ENCODE measurements at regions not wholly inside any gene's neighbourhood (a gene's known extent, or its start where the extent isn't known, plus 50 kb on each side); places are given as distances from the start of the nearest gene placed in this dataset.

DNA sequence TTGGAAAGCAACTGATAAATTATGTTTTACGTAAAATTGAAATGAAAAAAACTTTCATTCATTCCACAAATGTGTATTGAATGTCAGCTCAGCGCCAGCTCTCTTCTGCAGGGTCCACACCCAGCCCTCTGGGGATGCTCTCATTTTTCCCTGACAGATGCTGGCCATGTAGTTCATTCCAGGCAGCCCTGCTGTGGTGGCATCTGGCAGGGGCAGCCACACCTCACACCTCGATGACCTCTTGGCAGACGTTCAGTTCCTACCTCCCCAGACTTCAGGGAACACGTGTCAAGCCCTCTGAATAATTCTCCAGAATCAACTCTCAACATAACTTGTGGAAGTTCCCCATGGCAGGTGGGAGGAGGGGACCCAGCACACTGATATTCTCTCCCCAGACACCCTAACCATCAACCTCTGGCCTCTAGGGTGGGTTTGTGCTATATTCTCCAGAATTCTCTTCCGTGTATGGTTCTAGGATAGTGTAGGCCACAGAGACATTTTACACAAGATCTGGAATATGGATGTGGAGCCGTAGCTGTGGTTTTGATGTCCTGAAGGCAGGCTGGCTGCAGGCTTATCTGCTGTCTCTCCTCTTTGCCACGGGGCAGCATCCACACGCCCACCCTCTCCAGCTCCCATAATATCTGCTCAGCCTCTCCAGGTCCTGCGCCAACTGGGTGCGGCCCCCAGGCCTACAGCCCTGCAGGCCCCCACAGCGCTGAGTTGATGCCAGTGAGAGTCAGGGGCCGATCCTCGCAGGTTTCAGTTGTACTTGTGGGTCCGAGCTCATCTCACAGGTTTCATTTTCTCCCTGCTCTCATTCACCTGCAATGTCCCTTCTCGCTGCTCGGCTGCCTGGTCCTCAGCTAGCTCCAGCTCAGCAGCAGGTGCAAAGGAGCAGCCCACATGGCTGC lies 175.8 kb upstream of the ARID1B start:
- Histone ChIP-seq H3K4me3 (no peak overlapping the region), H3K9me2 (ENCODE audit: insufficient read depth) (no peaks in the 10 kb centered on the region), H3F3A (ENCODE audit: insufficient read depth) (no peaks in the 10 kb centered on the region), H3K9me3 (ENCODE audit: low read depth) (no peaks in the 10 kb centered on the region), H3K27ac (no peak overlapping the region), H3K4me1 (ENCODE audit: insufficient read depth) (no peaks in the 10 kb centered on the region), H2AFZ (no peak overlapping the region), H3K9ac (no peak overlapping the region), H3K36me3 (ENCODE audit: low read depth) (no peaks in the 10 kb centered on the region), H3K79me2 (ENCODE audit: insufficient read depth) (no peaks in the 10 kb centered on the region), H3K27me3 (replicated peaks; ENCODE audit: insufficient read depth) (0 out of 2 replicates have a peak, but pooled peaks cover 6% of the 10 kb centered on the region), H4K20me1 (ENCODE audit: insufficient read depth) (no peaks in the 10 kb centered on the region), H3K4me2 (ENCODE audit: unreplicated experiment) (no peak overlapping the region)
- in situ Hi-C loops (cut with MboI) = no loop called here
- no peak for DNase-seq
- TF ChIP-seq EZH2 (IDR thresholded peaks at IDR 0.05; ENCODE audit: insufficient read depth, poor library complexity, severe bottlenecking) = no peak
- WGBS, 2 experiments (ENCODE audit: low coverage in 1 of 2, low lambda C conversion rate in 2 of 2, missing lambda C conversion rate in 2 of 2) = 46 to 56% methylated on average over 17 of the region's 17 CpGs

DNA sequence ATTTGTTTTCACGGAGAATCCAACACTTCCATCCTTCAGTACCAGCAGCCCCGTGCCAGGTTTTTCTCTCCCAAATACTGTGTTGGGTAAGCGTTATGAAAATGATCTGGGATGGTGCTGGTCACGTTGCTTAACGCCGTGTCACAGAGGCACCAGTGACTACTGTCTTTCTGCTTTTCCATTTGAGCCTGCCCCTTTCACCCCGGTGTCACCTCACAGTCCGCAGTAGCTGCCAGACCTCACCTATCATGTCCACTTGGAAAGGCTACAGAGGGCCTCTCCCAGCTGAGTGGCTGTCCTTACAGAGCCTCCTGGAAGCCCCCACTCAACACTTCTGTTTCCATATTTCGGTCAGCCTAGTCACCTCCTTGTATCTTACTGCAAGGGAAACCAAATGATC lies 176.5 kb upstream of the ARID1B start:
- Histone ChIP-seq H3K4me3 (no peak overlapping the region), H3K79me2 (ENCODE audit: insufficient read depth) (no peaks in the 10 kb centered on the region), H2AFZ (no peak overlapping the region; the same call in 1 of the 2 replicates), H3K4me2 (ENCODE audit: unreplicated experiment) (no peak overlapping the region), H4K20me1 (ENCODE audit: insufficient read depth) (no peaks in the 10 kb centered on the region), H3K27me3 (replicated peaks; ENCODE audit: insufficient read depth) (0 out of 2 replicates have a peak, but pooled peaks cover 6% of the 10 kb centered on the region), H3K9me2 (ENCODE audit: insufficient read depth) (no peaks in the 10 kb centered on the region), H3K27ac (no peak overlapping the region), H3K4me1 (ENCODE audit: insufficient read depth) (no peaks in the 10 kb centered on the region), H3F3A (ENCODE audit: insufficient read depth) (no peaks in the 10 kb centered on the region), H3K9ac (no peak overlapping the region), H3K9me3 (ENCODE audit: low read depth) (no peaks in the 10 kb centered on the region), H3K36me3 (ENCODE audit: low read depth) (no peaks in the 10 kb centered on the region)
- 20 to 24% methylated on average over 9 of the region's 9 CpGs for WGBS, 2 experiments (ENCODE audit: low coverage in 1 of 2, low lambda C conversion rate in 2 of 2, missing lambda C conversion rate in 2 of 2)
- in situ Hi-C loops (cut with MboI) = no loop called here
- TF ChIP-seq EZH2 (IDR thresholded peaks at IDR 0.05; ENCODE audit: insufficient read depth, poor library complexity, severe bottlenecking) = no peak
- TF ChIP-seq EZH2phosphoT487 (IDR thresholded peaks at IDR 0.05; ENCODE audit: insufficient read depth, low read depth) = no peak
- no peak for DNase-seq

DNA sequence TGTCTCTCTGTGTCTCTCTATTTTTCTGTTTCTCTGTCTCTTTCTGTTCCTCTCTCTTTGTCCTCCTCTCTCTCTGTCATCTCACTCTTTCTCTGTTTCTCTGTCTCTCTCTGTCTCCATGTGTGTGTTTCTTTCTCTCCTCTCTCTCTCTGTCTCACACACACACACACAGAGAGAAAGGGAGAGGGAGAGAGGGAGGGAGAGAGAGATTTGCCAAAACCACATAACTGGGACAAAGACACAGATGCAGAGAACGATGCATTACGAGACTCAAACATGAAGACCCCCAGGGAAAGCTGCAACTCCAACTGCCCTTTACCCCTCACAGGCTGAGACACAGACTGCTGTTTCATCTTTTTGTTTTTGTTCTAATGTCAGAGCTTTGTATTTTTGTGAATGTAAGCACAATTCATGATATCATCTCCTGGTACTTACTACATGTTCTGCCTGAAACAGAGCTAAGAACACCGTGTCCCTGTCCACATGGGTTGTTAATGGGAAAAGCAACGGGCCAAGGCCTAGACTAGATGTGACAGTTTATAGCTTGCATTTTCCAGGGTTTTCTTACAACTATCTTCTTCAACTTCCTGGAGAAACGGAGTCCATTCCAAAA lies 177.1 kb upstream of the ARID1B start:
- Histone ChIP-seq H3K9me3 (ENCODE audit: low read depth) (no peaks in the 10 kb centered on the region), H3F3A (ENCODE audit: insufficient read depth) (no peaks in the 10 kb centered on the region), H3K36me3 (ENCODE audit: low read depth) (no peaks in the 10 kb centered on the region), H2AFZ (no peak overlapping the region; the same call in 1 of the 2 replicates), H3K4me3 (no peak overlapping the region), H3K27me3 (replicated peaks; ENCODE audit: insufficient read depth) (0 out of 2 replicates have a peak, but pooled peaks cover 6% of the 10 kb centered on the region), H4K20me1 (ENCODE audit: insufficient read depth) (no peaks in the 10 kb centered on the region), H3K9me2 (ENCODE audit: insufficient read depth) (no peaks in the 10 kb centered on the region), H3K9ac (no peak overlapping the region), H3K4me2 (ENCODE audit: unreplicated experiment) (no peak overlapping the region), H3K79me2 (ENCODE audit: insufficient read depth) (no peaks in the 10 kb centered on the region), H3K4me1 (ENCODE audit: insufficient read depth) (no peaks in the 10 kb centered on the region), H3K27ac (no peak overlapping the region)
- DNase-seq = no peak
- TF ChIP-seq EZH2phosphoT487 (IDR thresholded peaks at IDR 0.05; ENCODE audit: insufficient read depth, low read depth) (no peak), EZH2 (IDR thresholded peaks at IDR 0.05; ENCODE audit: insufficient read depth, poor library complexity, severe bottlenecking) (no peak)
- WGBS, 2 experiments (ENCODE audit: low coverage in 1 of 2, low lambda C conversion rate in 2 of 2, missing lambda C conversion rate in 2 of 2) = 6 to 7% methylated on average over 5 of the region's 5 CpGs
- in situ Hi-C loops (cut with MboI) = no loop called here

DNA sequence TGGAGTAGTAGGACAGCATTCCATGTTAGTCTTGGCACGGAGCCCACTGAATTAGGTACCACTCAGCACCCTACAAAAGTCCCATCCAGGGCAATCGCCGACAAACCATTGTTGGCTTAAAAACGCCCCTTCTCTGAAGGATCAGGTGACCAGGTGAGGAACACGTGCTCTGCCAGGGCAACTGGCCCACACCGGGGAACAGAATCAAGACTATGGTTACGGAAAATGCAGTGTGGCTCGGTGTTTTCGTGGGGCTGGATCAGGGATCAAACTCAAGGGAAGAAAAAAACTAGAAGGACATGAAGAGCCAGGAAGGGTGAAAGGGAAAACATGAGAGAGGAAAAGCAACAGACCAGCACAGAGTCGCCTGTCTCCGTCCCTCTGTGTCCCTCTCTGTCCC lies 177.8 kb upstream of the ARID1B start:
- WGBS, 2 experiments (ENCODE audit: low coverage in 1 of 2, low lambda C conversion rate in 2 of 2, missing lambda C conversion rate in 2 of 2) = 58 to 64% methylated on average over 11 of the region's 11 CpGs
- Histone ChIP-seq H3K9me3 (ENCODE audit: low read depth) (no peaks in the 10 kb centered on the region), H3K79me2 (ENCODE audit: insufficient read depth) (no peaks in the 10 kb centered on the region), H3K4me3 (no peak overlapping the region), H3K9ac (no peak overlapping the region), H3F3A (ENCODE audit: insufficient read depth) (no peaks in the 10 kb centered on the region), H2AFZ (no peak overlapping the region), H4K20me1 (ENCODE audit: insufficient read depth) (no peaks in the 10 kb centered on the region), H3K4me1 (ENCODE audit: insufficient read depth) (no peaks in the 10 kb centered on the region), H3K4me2 (ENCODE audit: unreplicated experiment) (no peak overlapping the region), H3K27me3 (replicated peaks; ENCODE audit: insufficient read depth) (0 out of 2 replicates have a peak, but pooled peaks cover 6% of the 10 kb centered on the region), H3K27ac (no peak overlapping the region), H3K9me2 (ENCODE audit: insufficient read depth) (no peaks in the 10 kb centered on the region), H3K36me3 (ENCODE audit: low read depth) (no peaks in the 10 kb centered on the region)
- no peak for DNase-seq
- in situ Hi-C loops (cut with MboI) = no loop called here
- no peak for TF ChIP-seq EZH2phosphoT487 (IDR thresholded peaks at IDR 0.05; ENCODE audit: insufficient read depth, low read depth)

Data from GM23248 (cell line).